ENCODE measurements at regions not wholly inside any gene's neighbourhood (a gene's known extent, or its start where the extent isn't known, plus 50 kb on each side); places are given as distances from the start of the nearest gene placed in this dataset.

GRCh38 chr18:45339810-45340550 is 275.3 kb upstream of the SLC14A2 start:
- Histone ChIP-seq H3K27me3 (no peaks in the 10 kb centered on the region), H3K36me3 (no peaks in the 10 kb centered on the region), H3K4me3 (no peak overlapping the region), H3K9me3 (no peaks in the 10 kb centered on the region), H3K4me1 (no peaks in the 10 kb centered on the region), H3K27ac (no peak overlapping the region)
- intact Hi-C loops (cut with DNase I): no loop called here
- DNase-seq (no peak), ATAC-seq (peak in 1 of 4 donors; percentile 42)
- TF ChIP-seq POLR2A (IDR thresholded peaks at IDR 0.05) (no peak), CTCF (IDR thresholded peaks at IDR 0.05) (no peak)
- 43% methylated on average over 4 of the region's 4 CpGs for WGBS (ENCODE audit: insufficient coverage, low coverage, low lambda C conversion rate, missing lambda C conversion rate)

- H3K9me3 ChIP-seq: no peaks in the 10 kb centered on the region
- H3K4me1 ChIP-seq: no peaks in the 10 kb centered on the region
- no peak overlapping the region for H3K4me3 ChIP-seq
- ATAC-seq: no peak
- intact Hi-C loops (cut with DNase I): no loop called here
- TF ChIP-seq CTCF (IDR thresholded peaks at IDR 0.05) (no peak), POLR2A (IDR thresholded peaks at IDR 0.05) (no peak)
- H3K36me3 ChIP-seq: no peaks in the 10 kb centered on the region
- no peak for DNase-seq
- H3K27ac ChIP-seq: no peak overlapping the region
- H3K27me3 ChIP-seq: no peaks in the 10 kb centered on the region
- WGBS (ENCODE audit: insufficient coverage, low coverage, low lambda C conversion rate, missing lambda C conversion rate): 65% methylated on average over 3 of the region's 3 CpGs
These were observed 274.4 kb upstream of the SLC14A2 start for GRCh38 chr18:45340884-45341283.

- DNase-seq: no peak
- TF ChIP-seq CTCF (IDR thresholded peaks at IDR 0.05) (no peak), POLR2A (IDR thresholded peaks at IDR 0.05) (no peak)
- Histone ChIP-seq H3K9me3 (no peaks in the 10 kb centered on the region), H3K27me3 (no peaks in the 10 kb centered on the region), H3K4me1 (no peaks in the 10 kb centered on the region), H3K4me3 (no peak overlapping the region), H3K27ac (no peak overlapping the region), H3K36me3 (no peaks in the 10 kb centered on the region)
- ATAC-seq: no peak
- WGBS (ENCODE audit: insufficient coverage, low coverage, low lambda C conversion rate, missing lambda C conversion rate): 39% methylated on average over 2 of the region's 2 CpGs
- intact Hi-C loops (cut with DNase I): no loop called here
These were observed 273.8 kb upstream of the SLC14A2 start for GRCh38 chr18:45341454-45341853.

- no peak for DNase-seq
- Histone ChIP-seq H3K36me3 (no peaks in the 10 kb centered on the region), H3K27me3 (no peaks in the 10 kb centered on the region), H3K9me3 (no peaks in the 10 kb centered on the region), H3K4me3 (no peak overlapping the region), H3K27ac (no peak overlapping the region), H3K4me1 (no peaks in the 10 kb centered on the region)
- intact Hi-C loops (cut with DNase I): no loop called here
- TF ChIP-seq CTCF (IDR thresholded peaks at IDR 0.05) (no peak), POLR2A (IDR thresholded peaks at IDR 0.05) (no peak)
- no peak for ATAC-seq
- WGBS (ENCODE audit: insufficient coverage, low coverage, low lambda C conversion rate, missing lambda C conversion rate): 41% methylated on average over 3 of the region's 3 CpGs
These were observed 273.1 kb upstream of the SLC14A2 start for GRCh38 chr18:45342166-45342565.

Data from right lobe of liver (tissue), 6 donors.